H9 (cell line): ENCODE measurements at regions not wholly inside any gene's neighbourhood (a gene's known extent, or its start where the extent isn't known, plus 50 kb on each side); places are given as distances from the start of the nearest gene placed in this dataset.

Experiments
- DNase-seq: peaks from one replicate; pipeline ENCODE4 v3.0.0-alpha.2; 2017
- H2AFZ ChIP-seq: one replicate; pipeline ENCODE4 v1.6.1; 2013; ENCODE audit warnings: mild to moderate bottlenecking, low read length, control low read depth, moderate library complexity
- H2AK5ac ChIP-seq: 2 replicates; pipeline ENCODE4 v1.6.1; 2013; ENCODE audit warnings: low read length, control low read depth, mixed read lengths; ENCODE audit not compliant: insufficient read length
- H2BK120ac ChIP-seq: one replicate; pipeline ENCODE4 v1.6.1; 2013; ENCODE audit warnings: low read depth, mild to moderate bottlenecking, low read length, control low read depth, inconsistent platforms; ENCODE audit not compliant: poor library complexity, severe bottlenecking
- H2BK12ac ChIP-seq: 2 replicates; pipeline ENCODE4 v1.6.1; 2013; ENCODE audit warnings: low read length, control low read depth, mixed read lengths, low read depth; ENCODE audit not compliant: insufficient read length
- H2BK15ac ChIP-seq: 2 replicates; pipeline ENCODE4 v1.6.1; 2013; ENCODE audit warnings: low read depth, low read length, control low read depth
- H2BK20ac ChIP-seq: one replicate; pipeline ENCODE4 v1.6.1; 2013; ENCODE audit warnings: low read depth, mild to moderate bottlenecking, low read length, control low read depth, inconsistent platforms; ENCODE audit not compliant: poor library complexity, severe bottlenecking
- H2BK5ac ChIP-seq: 2 replicates; pipeline ENCODE4 v1.6.1; 2013; ENCODE audit warnings: low read length, control low read depth, mixed read lengths; ENCODE audit not compliant: insufficient read length
- H3K14ac ChIP-seq: 2 replicates; pipeline ENCODE4 v1.6.1; 2013; ENCODE audit warnings: low read length, control low read depth; ENCODE audit not compliant: insufficient read depth
- H3K18ac ChIP-seq: 2 replicates; pipeline ENCODE4 v1.6.1; 2013; ENCODE audit warnings: low read depth, mild to moderate bottlenecking, mixed read lengths, low read length, control low read depth; ENCODE audit not compliant: insufficient read length
- H3K23ac ChIP-seq: 2 replicates; pipeline ENCODE4 v1.6.1; 2013; ENCODE audit warnings: low read length, control low read depth, mixed read lengths, low read depth; ENCODE audit not compliant: insufficient read length
- H3K23me2 ChIP-seq: 2 replicates; pipeline ENCODE4 v1.6.1; 2013; ENCODE audit warnings: low read depth, mild to moderate bottlenecking, mixed read lengths, low read length, control low read depth; ENCODE audit not compliant: insufficient read length, poor library complexity, severe bottlenecking
- H3K27ac ChIP-seq: 2 replicates; pipeline ENCODE4 v1.5.1; 2013; ENCODE audit warnings: low read length, control low read depth, mixed read lengths, low read depth; ENCODE audit not compliant: insufficient read length
- H3K27me3 ChIP-seq: 2 replicates; pipeline ENCODE4 v1.6.1; 2013; ENCODE audit warnings: low read length, control low read depth, inconsistent platforms; ENCODE audit not compliant: insufficient read depth
- H3K4ac ChIP-seq: 2 replicates; pipeline ENCODE4 v1.6.1; 2013; ENCODE audit warnings: low read depth, mild to moderate bottlenecking, control low read depth, inconsistent platforms, low read length, moderate library complexity
- H3K4me1 ChIP-seq: 2 replicates; pipeline ENCODE4 v1.6.1; 2013; ENCODE audit warnings: low read length, control low read depth, inconsistent platforms; ENCODE audit not compliant: insufficient read depth
- H3K4me2 ChIP-seq: 2 replicates; pipeline ENCODE4 v1.6.1; 2013; ENCODE audit warnings: low read length, control low read depth, mixed read lengths; ENCODE audit not compliant: insufficient read length, insufficient read depth
- H3K56ac ChIP-seq: 2 replicates; pipeline ENCODE4 v1.6.1; 2013; ENCODE audit warnings: low read depth, mild to moderate bottlenecking, mixed read lengths, low read length, control low read depth; ENCODE audit not compliant: insufficient read length
- H3K79me1 ChIP-seq: 2 replicates; pipeline ENCODE4 v1.6.1; 2013; ENCODE audit warnings: low read depth, mild to moderate bottlenecking, moderate library complexity, low read length, control low read depth, inconsistent platforms; ENCODE audit not compliant: insufficient read depth, poor library complexity, severe bottlenecking
- H3K79me2 ChIP-seq: 2 replicates; pipeline ENCODE4 v1.6.1; 2013; ENCODE audit warnings: low read length, control low read depth, inconsistent platforms; ENCODE audit not compliant: insufficient read depth
- H3K9ac ChIP-seq: 2 replicates; pipeline ENCODE4 v1.6.1; 2013; ENCODE audit warnings: low read length, control low read depth, mixed read lengths; ENCODE audit not compliant: insufficient read length; ENCODE audit errors: extremely low read depth
- H3K9me3 ChIP-seq: one replicate; pipeline ENCODE4 v1.6.1; 2013; ENCODE audit warnings: low read depth, low read length, inconsistent platforms; ENCODE audit not compliant: control insufficient read depth
- H3T11ph ChIP-seq: one replicate; pipeline ENCODE4 v1.6.1; 2013; ENCODE audit warnings: mild to moderate bottlenecking, low read length, control low read depth, inconsistent platforms
- H4K20me1 ChIP-seq: one replicate; pipeline ENCODE4 v1.6.1; 2013; ENCODE audit not compliant: control insufficient read depth, insufficient read length, insufficient read depth
- H4K5ac ChIP-seq: 2 replicates; pipeline ENCODE4 v1.6.1; 2013; ENCODE audit warnings: low read depth, mild to moderate bottlenecking, mixed read lengths, low read length, control low read depth; ENCODE audit not compliant: insufficient read length
- H4K8ac ChIP-seq: replicated peaks from 2 replicates; pipeline ENCODE4 v1.6.1; 2013; ENCODE audit warnings: low read length, control low read depth, mixed read lengths, low read depth; ENCODE audit not compliant: insufficient read length
- H4K91ac ChIP-seq: 2 replicates; pipeline ENCODE4 v1.6.1; 2013; ENCODE audit warnings: low read depth, mild to moderate bottlenecking, moderate library complexity, mixed read lengths, low read length, control low read depth; ENCODE audit not compliant: insufficient read length
- H3K27ac Mint-ChIP-seq, 3 experiments: 2 replicates in 2 of 3; 3 replicates in 1 of 3; pipeline ENCODE4 v1.8.0; 2020 to 2021; ENCODE audit warnings: mixed read lengths in 3 of 3, mild to moderate bottlenecking in 1 of 3, moderate library complexity in 1 of 3
- H3K27me3 Mint-ChIP-seq: 2 replicates; pipeline ENCODE4 v1.8.0; 2021; ENCODE audit warnings: low read depth, mild to moderate bottlenecking, moderate library complexity, mixed read lengths
- H3K36me3 Mint-ChIP-seq, 3 experiments: 2 replicates in 2 of 3; 3 replicates in 1 of 3; pipeline ENCODE4 v1.8.0; 2020 to 2021; ENCODE audit warnings: low read depth in 3 of 3, mixed read lengths in 3 of 3; ENCODE audit not compliant: insufficient read depth in 1 of 3
- H3K4me1 Mint-ChIP-seq, 2 experiments: 2 replicates each; pipeline ENCODE4 v1.8.0; 2020; ENCODE audit warnings: mixed read lengths in 2 of 2
- H3K4me3 Mint-ChIP-seq, 2 experiments: 2 replicates in 1 of 2; 3 replicates in 1 of 2; pipeline ENCODE4 v1.8.0; 2020 to 2021; ENCODE audit warnings: mild to moderate bottlenecking in 2 of 2, mixed read lengths in 2 of 2, moderate library complexity in 1 of 2
- H3K9me3 Mint-ChIP-seq, 2 experiments: 2 replicates in 1 of 2; 3 replicates in 1 of 2; pipeline ENCODE4 v1.8.0; 2020; ENCODE audit warnings: mild to moderate bottlenecking in 2 of 2, mixed read lengths in 2 of 2, moderate library complexity in 1 of 2
- CTCF ChIP-seq: fragments of 200-600 bp; sonication (generic); conservative IDR thresholded peaks from 3 replicates; pipeline ENCODE4 v1.8.0; 2021; ENCODE audit warnings: antibody characterized with exemption, mild to moderate bottlenecking
- WGBS: extraction: QIAGEN DNeasy Blood & Tissue Kit; methylation state at CpG from one replicate; pipeline ENCODE4 v1.1.7; 2013; ENCODE audit warnings: missing lambda C conversion rate, low lambda C conversion rate, mixed read lengths; ENCODE audit not compliant: insufficient read length; ENCODE audit errors: extremely low coverage; 5-methylcytosine and 5-hydroxymethylcytosine counted together

GRCh38 chrX:40374486-40374885, 206.3 kb upstream of the ATP6AP2 start:
- H3K4me1 ChIP-seq, result no peaks in the 10 kb centered on the region
- no peak overlapping the region for H3T11ph ChIP-seq
- H2AFZ ChIP-seq, result no peak overlapping the region
- H4K5ac ChIP-seq, result no peak overlapping the region
- H4K20me1 ChIP-seq, result no peaks in the 10 kb centered on the region
- no peaks in the 10 kb centered on the region for H3K9me3 ChIP-seq
- H3K79me2 ChIP-seq, result no peaks in the 10 kb centered on the region
- no CpG with 5 or more reads among the region's 2 CpGs for WGBS
- no peak overlapping the region for H3K27ac ChIP-seq
- H2BK12ac ChIP-seq, result no peak overlapping the region
- no peak overlapping the region for H3K18ac ChIP-seq
- H3K23me2 ChIP-seq, result no peaks in the 10 kb centered on the region
- no peak overlapping the region for H3K4me2 ChIP-seq
- H3K23ac ChIP-seq, result no peak overlapping the region
- Mint-ChIP-seq H3K4me1 (0 out of 4 replicates have a peak, but pooled peaks cover 0 to 2% of the 10 kb centered on the region in 2 experiments), H3K4me3 (no peak overlapping the region), H3K9me3 (peaks cover 61 to 70% of the 10 kb centered on the region in 2 experiments), H3K27ac (no peak overlapping the region), H3K27me3 (peaks cover 3% of the 10 kb centered on the region; the same call in 1 of the 2 replicates), H3K36me3 (peaks cover 0 to 4% (median 3%) of the 10 kb centered on the region in 3 experiments; a peak in 4 of 7 replicates)
- no peak overlapping the region for H3K9ac ChIP-seq
- no peak overlapping the region for H2BK20ac ChIP-seq
- H2BK120ac ChIP-seq, result no peak overlapping the region
- no peaks in the 10 kb centered on the region for H3K79me1 ChIP-seq
- no peak overlapping the region for H2AK5ac ChIP-seq
- H3K14ac ChIP-seq, result no peak overlapping the region
- no peak for DNase-seq
- no peak overlapping the region for H2BK15ac ChIP-seq
- TF ChIP-seq CTCF, result no peak
- H3K56ac ChIP-seq, result no peak overlapping the region
- H4K8ac ChIP-seq, result no peak overlapping the region
- H3K4ac ChIP-seq, result no peak overlapping the region
- H3K27me3 ChIP-seq, result no peaks in the 10 kb centered on the region
- H4K91ac ChIP-seq, result no peak overlapping the region
- no peak overlapping the region for H2BK5ac ChIP-seq
